ENCODE measurements at regions not wholly inside any gene's neighbourhood (a gene's known extent, or its start where the extent isn't known, plus 50 kb on each side); places are given as distances from the start of the nearest gene placed in this dataset.

- TF ChIP-seq EP300 (IDR thresholded peaks at IDR 0.05) (no peak), POLR2A (IDR thresholded peaks at IDR 0.05) (no peak)
- TF ChIP-seq, protein P1, sequence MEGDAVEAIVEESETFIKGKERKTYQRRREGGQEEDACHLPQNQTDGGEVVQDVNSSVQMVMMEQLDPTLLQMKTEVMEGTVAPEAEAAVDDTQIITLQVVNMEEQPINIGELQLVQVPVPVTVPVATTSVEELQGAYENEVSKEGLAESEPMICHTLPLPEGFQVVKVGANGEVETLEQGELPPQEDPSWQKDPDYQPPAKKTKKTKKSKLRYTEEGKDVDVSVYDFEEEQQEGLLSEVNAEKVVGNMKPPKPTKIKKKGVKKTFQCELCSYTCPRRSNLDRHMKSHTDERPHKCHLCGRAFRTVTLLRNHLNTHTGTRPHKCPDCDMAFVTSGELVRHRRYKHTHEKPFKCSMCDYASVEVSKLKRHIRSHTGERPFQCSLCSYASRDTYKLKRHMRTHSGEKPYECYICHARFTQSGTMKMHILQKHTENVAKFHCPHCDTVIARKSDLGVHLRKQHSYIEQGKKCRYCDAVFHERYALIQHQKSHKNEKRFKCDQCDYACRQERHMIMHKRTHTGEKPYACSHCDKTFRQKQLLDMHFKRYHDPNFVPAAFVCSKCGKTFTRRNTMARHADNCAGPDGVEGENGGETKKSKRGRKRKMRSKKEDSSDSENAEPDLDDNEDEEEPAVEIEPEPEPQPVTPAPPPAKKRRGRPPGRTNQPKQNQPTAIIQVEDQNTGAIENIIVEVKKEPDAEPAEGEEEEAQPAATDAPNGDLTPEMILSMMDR (IDR thresholded peaks at IDR 0.05), result no peak
- Histone ChIP-seq H3K9me3 (peaks cover 0 to 4% (median 0%) of the 10 kb centered on the region in 4 donors), H3K4me1 (no peaks in the 10 kb centered on the region), H3K4me3 (no peak overlapping the region), H3K27me3 (no peaks in the 10 kb centered on the region), H3K27ac (no peak overlapping the region), H3K36me3 (no peaks in the 10 kb centered on the region)
- WGBS, 2 donors, result 78 to 85% methylated on average over 5 of the region's 5 CpGs
- DNase-seq (ENCODE audit: low spot score in 2 of 2), result no peak
These were observed 146.1 kb upstream of the KBTBD8 start for GRCh38 chr3:66851894-66852613.

GRCh38 chr3:66854601-66855151 is 143.4 kb upstream of the KBTBD8 start:
- Histone ChIP-seq H3K27ac (no peak overlapping the region), H3K4me1 (no peaks in the 10 kb centered on the region), H3K9me3 (no peaks in the 10 kb centered on the region), H3K27me3 (no peaks in the 10 kb centered on the region), H3K36me3 (no peaks in the 10 kb centered on the region), H3K4me3 (no peak overlapping the region)
- DNase-seq (ENCODE audit: low spot score in 2 of 2), result no peak
- whole genome bisulfite sequencing, 2 donors, result 42 to 50% methylated on average over 4 of the region's 4 CpGs
- TF ChIP-seq POLR2A (IDR thresholded peaks at IDR 0.05), result no peak
- TF ChIP-seq, protein P1 (IDR thresholded peaks at IDR 0.05), result no peak
- TF ChIP-seq EP300 (IDR thresholded peaks at IDR 0.05), result no peak

- no peak for DNase-seq (ENCODE audit: low spot score in 2 of 2)
- TF ChIP-seq EP300 (IDR thresholded peaks at IDR 0.05) (no peak), POLR2A (IDR thresholded peaks at IDR 0.05) (no peak)
- TF ChIP-seq, protein P1 (IDR thresholded peaks at IDR 0.05), result no peak
- no peaks in the 10 kb centered on the region for H3K36me3 ChIP-seq
These were observed 141.6 kb upstream of the KBTBD8 start for GRCh38 chr3:66856533-66856932.

DNA sequence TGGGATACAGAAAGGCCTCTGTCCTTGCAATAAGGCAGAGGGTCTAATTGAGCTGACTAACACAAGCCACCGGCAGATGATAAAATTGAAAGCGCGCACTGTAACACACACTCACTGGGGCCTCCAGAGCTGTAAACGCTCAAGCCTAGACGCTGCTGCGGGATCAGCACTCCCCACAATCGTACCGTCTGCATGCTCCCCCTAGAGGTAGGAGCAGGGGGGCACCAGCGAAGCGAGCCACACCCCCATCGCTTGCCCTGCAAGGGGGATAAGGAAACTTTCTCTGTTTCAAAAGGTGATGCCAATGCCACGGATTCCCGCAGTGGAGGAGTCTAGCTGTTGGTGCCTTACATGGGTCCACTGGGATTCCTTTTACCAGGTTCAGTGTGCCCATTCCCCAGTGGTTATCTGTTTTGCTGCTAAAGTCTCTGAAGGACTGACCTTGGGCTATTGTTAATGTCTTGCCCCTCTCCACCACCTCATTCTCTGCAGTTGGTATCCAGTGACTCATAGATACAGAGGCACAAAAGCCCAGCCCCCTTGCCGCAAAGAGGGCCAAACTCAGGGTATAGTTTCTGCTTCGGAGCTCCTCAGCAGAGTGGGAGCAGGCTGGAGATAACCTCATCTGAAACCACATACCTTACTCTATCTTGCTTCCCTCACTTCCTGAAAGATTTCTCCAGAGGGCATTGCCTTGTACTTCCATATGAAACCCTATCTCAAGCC is 139.3 kb upstream of the KBTBD8 start:
- H3K4me3 ChIP-seq, result no peak overlapping the region
- H3K27me3 ChIP-seq, result no peaks in the 10 kb centered on the region
- H3K36me3 ChIP-seq, result no peaks in the 10 kb centered on the region
- no peaks in the 10 kb centered on the region for H3K4me1 ChIP-seq
- H3K9me3 ChIP-seq, result no peaks in the 10 kb centered on the region
- 83 to 84% methylated on average over 15 of the region's 15 CpGs for WGBS, 2 donors
- TF ChIP-seq POLR2A (IDR thresholded peaks at IDR 0.05), result no peak
- TF ChIP-seq EP300 (IDR thresholded peaks at IDR 0.05), result no peak
- TF ChIP-seq, protein P1 (IDR thresholded peaks at IDR 0.05), result no peak
- DNase-seq (ENCODE audit: low spot score in 2 of 2), result no peak
- H3K27ac ChIP-seq, result no peak overlapping the region

More at GRCh38 chr3:66856533-66856932, 141.6 kb upstream of the KBTBD8 start:
- Histone ChIP-seq H3K4me1 (no peaks in the 10 kb centered on the region), H3K9me3 (no peaks in the 10 kb centered on the region), H3K4me3 (no peak overlapping the region), H3K27me3 (no peaks in the 10 kb centered on the region), H3K27ac (no peak overlapping the region)
- WGBS, 2 donors, result 85 to 86% methylated on average over 8 of the region's 8 CpGs

GRCh38 chr3:66860771-66861170 is 137.3 kb upstream of the KBTBD8 start:
- 88 to 93% methylated on average over 7 of the region's 7 CpGs for WGBS, 2 donors
- H3K27me3 ChIP-seq, result no peaks in the 10 kb centered on the region
- no peak for TF ChIP-seq POLR2A (IDR thresholded peaks at IDR 0.05)
- no peak for TF ChIP-seq EP300 (IDR thresholded peaks at IDR 0.05)
- TF ChIP-seq, protein P1 (IDR thresholded peaks at IDR 0.05), result no peak
- no peak for DNase-seq (ENCODE audit: low spot score in 2 of 2)
- H3K36me3 ChIP-seq, result no peaks in the 10 kb centered on the region
- H3K4me1 ChIP-seq, result no peaks in the 10 kb centered on the region
- no peak overlapping the region for H3K4me3 ChIP-seq
- H3K27ac ChIP-seq, result no peak overlapping the region
- no peaks in the 10 kb centered on the region for H3K9me3 ChIP-seq
